Heart left ventricle (tissue), 13 donors: ENCODE measurements at regions not wholly inside any gene's neighbourhood (a gene's known extent, or its start where the extent isn't known, plus 50 kb on each side); places are given as distances from the start of the nearest gene placed in this dataset.

Experiments used
- CTCF ChIP-seq, 12 donors: fragments of 200-600 bp; sonication (generic) in 4 of 12; IDR thresholded peaks; one replicate each; pipeline versions ENCODE4 v1.5.0 to v1.8.0; 2018 to 2022; ENCODE audit warnings: antibody characterized with exemption in 12 of 12, mild to moderate bottlenecking in 5 of 12
- POLR2A ChIP-seq, 2 donors: fragments of 450-650 bp; IDR thresholded peaks; one replicate each; pipeline ENCODE4 v1.6.1; 2017; ENCODE audit warnings: antibody characterized with exemption in 2 of 2, mild to moderate bottlenecking in 2 of 2, moderate library complexity in 2 of 2
- donor health status: ischemic (EF 13 %, LVEDD 7.1; RV severe dilation, severe dysfunction).
- donor health status: DM: no; HTN: yes; CAD: no.
- donor health status: DM: no; HTN: no; CAD: no.
- donor health status: ischemic (EF 25% LVEDD 6.9; RV normal size, moderate dysfunction).
- donor health status: ischemic (EF 25% LVEDD 5.7; RV mildly dilated, moderate dysfunction).
- donor health status: ischemic (EF 35%, LVEDD 5.7; RV mildly dilated, moderate dysfunction).
- donor health status: nonischemic (EF 11% LVEDD 7.7; RV severe dilation, severe dysfunction).
- donor health status: DM: yes; HTN: yes; CAD: no.
- donor health status: PGD.
- donor health status: ischemic (EF 29% LVEDD 5.4; RV normal size, mild dysfunction).
- donor health status: nonischemic (EF 23%, LVEDD 6.1; RV moderate dilation, normal function).

- TF ChIP-seq CTCF (IDR thresholded peaks at IDR 0.05) (no peak), POLR2A (IDR thresholded peaks at IDR 0.05) (no peak)
Observed at GRCh38 chr4:56139241-56139827, 190.6 kb downstream of the CEP135 start.
